Mammary epithelial cell (primary cell): ENCODE measurements at regions not wholly inside any gene's neighbourhood (a gene's known extent, or its start where the extent isn't known, plus 50 kb on each side); places are given as distances from the start of the nearest gene placed in this dataset.
"Not testable (repeated sequence)": the region's sequence is repeated elsewhere in the genome, so short reads cannot be mapped to it uniquely, and the experiment has no call there.

Experiments used
- CTCF ChIP-seq, 2 donors: IDR thresholded peaks in 1 of 2; conservative IDR thresholded peaks in 1 of 2; 2 replicates each; pipeline ENCODE4 v1.5.1; 2011 to 2012; ENCODE audit warnings: inconsistent platforms in 2 of 2, low read length in 2 of 2, mild to moderate bottlenecking in 2 of 2, control low read depth in 1 of 2, low read depth in 1 of 2; ENCODE audit not compliant: insufficient read depth in 1 of 2; ENCODE audit errors: extremely low read depth in 1 of 2
- EZH2 ChIP-seq: IDR thresholded peaks from 2 replicates; pipeline ENCODE4 v1.6.1; 2012; ENCODE audit warnings: low read length, inconsistent platforms, borderline replicate concordance

GRCh38 chr6:105672856-105673538 lies 270.1 kb upstream of the PREP start:
- not testable (repeated sequence) for TF ChIP-seq CTCF (conservative IDR thresholded peaks at IDR 0.05 in 1 of 2, IDR thresholded peaks at IDR 0.05 in 1 of 2; ENCODE audit: extremely low read depth in 1 of 2, insufficient read depth in 1 of 2, low read depth in 1 of 2, low read length in 2 of 2); EZH2
